Ectodermal cell (in vitro differentiated cells): ENCODE measurements at regions not wholly inside any gene's neighbourhood (a gene's known extent, or its start where the extent isn't known, plus 50 kb on each side); places are given as distances from the start of the nearest gene placed in this dataset.
"Not testable (repeated sequence)": the region's sequence is repeated elsewhere in the genome, so short reads cannot be mapped to it uniquely, and the experiment has no call there.

Source experiments
- H3K27ac ChIP-seq: 2 replicates; pipeline ENCODE4 v1.7.0; 2013; ENCODE audit warnings: mild to moderate bottlenecking, low read depth, low read length; ENCODE audit not compliant: insufficient read depth, poor library complexity, severe bottlenecking
- H3K27me3 ChIP-seq: 2 replicates; pipeline ENCODE4 v1.7.0; 2013; ENCODE audit warnings: mild to moderate bottlenecking, low read length; ENCODE audit not compliant: insufficient read depth, control insufficient read depth, poor library complexity, severe bottlenecking
- H3K36me3 ChIP-seq: one replicate; pipeline ENCODE4 v1.7.0; 2013; ENCODE audit warnings: low read length; ENCODE audit not compliant: control insufficient read depth, insufficient read depth
- H3K4me1 ChIP-seq: one replicate; pipeline ENCODE4 v1.7.0; 2013; ENCODE audit warnings: low read length; ENCODE audit not compliant: control insufficient read depth, insufficient read depth
- H3K4me3 ChIP-seq: 2 replicates; pipeline ENCODE4 v1.7.0; 2013; ENCODE audit warnings: low read depth, low read length, control low read depth; ENCODE audit not compliant: insufficient read depth
- H3K9me3 ChIP-seq: 2 replicates; pipeline ENCODE4 v1.7.0; 2013; ENCODE audit warnings: mild to moderate bottlenecking, low read length, moderate library complexity; ENCODE audit not compliant: control insufficient read depth
- WGBS, 2 experiments: methylation state at CpG; one replicate each; pipeline ENCODE4 v1.1.7; 2013; ENCODE audit warnings: missing lambda C conversion rate in 2 of 2; 5-methylcytosine and 5-hydroxymethylcytosine counted together

DNA sequence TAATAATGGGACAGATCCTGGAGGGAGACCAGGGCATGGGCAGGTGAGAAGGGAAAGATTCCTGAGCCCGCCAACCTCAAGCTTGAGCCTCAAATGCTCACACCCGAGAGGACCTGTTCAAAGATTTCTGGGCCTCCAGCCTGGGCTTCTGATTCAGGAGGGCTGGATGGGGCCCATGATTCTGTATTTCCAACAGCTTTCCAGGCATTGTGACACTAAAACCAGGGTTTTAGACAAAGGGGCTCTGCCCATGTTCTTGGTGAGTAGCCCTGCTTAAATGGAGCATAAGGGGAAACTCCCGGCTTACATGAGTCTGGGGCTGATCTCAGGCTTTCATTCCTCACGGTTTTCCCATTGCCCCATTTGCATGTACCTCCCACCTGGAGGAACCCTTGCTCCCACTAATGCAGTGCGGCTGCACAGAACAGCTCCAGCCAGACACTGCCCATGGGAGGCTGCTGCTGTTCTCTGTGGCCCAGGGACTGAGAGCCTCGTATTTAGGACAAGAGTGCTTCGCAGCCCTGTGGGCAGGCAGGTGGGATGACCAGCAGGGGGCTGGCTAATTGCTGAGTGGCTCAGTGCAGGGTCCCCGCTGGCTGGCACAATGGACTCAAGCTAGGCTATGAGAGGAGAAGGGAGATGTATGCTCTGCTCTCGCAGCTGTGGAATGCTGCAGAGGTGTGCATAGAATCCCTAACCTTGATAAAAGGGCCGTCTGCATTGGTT lies 135.3 kb upstream of the COBL start:
- WGBS, 2 experiments: 47 to 49% methylated on average over 10 of the region's 10 CpGs
- H3K4me1 ChIP-seq: peaks cover 21% of the 10 kb centered on the region
- H3K27ac ChIP-seq: no peak overlapping the region
- H3K9me3 ChIP-seq: no peaks in the 10 kb centered on the region
- H3K4me3 ChIP-seq: no peak overlapping the region
- H3K36me3 ChIP-seq: no peaks in the 10 kb centered on the region
- H3K27me3 ChIP-seq: no peaks in the 10 kb centered on the region

- H3K4me1 ChIP-seq: peaks cover 13% of the 10 kb centered on the region
- 93 to 97% methylated on average over 6 of the region's 6 CpGs for whole genome bisulfite sequencing, 2 experiments
- H3K27me3 ChIP-seq: no peaks in the 10 kb centered on the region
- no peak overlapping the region for H3K4me3 ChIP-seq
- H3K9me3 ChIP-seq: no peaks in the 10 kb centered on the region
- no peaks in the 10 kb centered on the region for H3K36me3 ChIP-seq
- no peak overlapping the region for H3K27ac ChIP-seq
Observed at GRCh38 chr7:51450541-51450940, 133.9 kb upstream of the COBL start.

- Histone ChIP-seq H3K27me3 (no peaks in the 10 kb centered on the region), H3K27ac (no peak overlapping the region), H3K4me1 (peaks cover 4% of the 10 kb centered on the region), H3K4me3 (no peak overlapping the region), H3K36me3 (no peaks in the 10 kb centered on the region), H3K9me3 (peaks cover 6% of the 10 kb centered on the region)
- 56 to 61% methylated on average over 5 of the region's 5 CpGs for WGBS, 2 experiments
Observed at GRCh38 chr7:51446785-51447184, 130.2 kb upstream of the COBL start.

DNA sequence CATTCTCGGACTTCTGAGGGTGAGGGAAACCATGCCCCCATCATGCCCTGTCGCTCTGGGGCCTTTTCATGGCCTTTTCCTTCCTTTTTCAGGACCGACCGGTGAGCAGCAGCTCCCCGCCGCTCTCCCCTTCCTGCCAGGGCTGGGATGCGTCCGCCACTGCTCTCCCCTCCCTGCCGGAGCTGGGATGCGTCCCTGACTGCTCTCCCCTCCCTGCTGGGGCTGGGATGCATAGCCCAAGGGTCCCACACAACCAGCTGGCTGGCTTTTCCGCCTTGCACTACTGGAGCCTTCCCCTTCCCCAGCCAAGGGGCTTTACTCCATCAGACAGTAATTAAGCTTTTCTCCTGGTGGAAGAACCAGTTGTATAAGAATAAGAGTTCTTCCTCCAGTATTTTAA lies 129.7 kb upstream of the COBL start:
- H3K9me3 ChIP-seq: peaks cover 6% of the 10 kb centered on the region
- no peak overlapping the region for H3K27ac ChIP-seq
- 80 to 82% methylated on average over 11 of the region's 11 CpGs for WGBS, 2 experiments
- no peaks in the 10 kb centered on the region for H3K27me3 ChIP-seq
- H3K4me1 ChIP-seq: peaks cover 4% of the 10 kb centered on the region
- no peaks in the 10 kb centered on the region for H3K36me3 ChIP-seq
- H3K4me3 ChIP-seq: no peak overlapping the region

GRCh38 chr7:51444936-51445335 lies 128.3 kb upstream of the COBL start:
- no peak overlapping the region for H3K27ac ChIP-seq
- peaks cover 4% of the 10 kb centered on the region for H3K4me1 ChIP-seq
- 42 to 47% methylated on average over 1 of the region's 1 CpG for WGBS, 2 experiments

DNA sequence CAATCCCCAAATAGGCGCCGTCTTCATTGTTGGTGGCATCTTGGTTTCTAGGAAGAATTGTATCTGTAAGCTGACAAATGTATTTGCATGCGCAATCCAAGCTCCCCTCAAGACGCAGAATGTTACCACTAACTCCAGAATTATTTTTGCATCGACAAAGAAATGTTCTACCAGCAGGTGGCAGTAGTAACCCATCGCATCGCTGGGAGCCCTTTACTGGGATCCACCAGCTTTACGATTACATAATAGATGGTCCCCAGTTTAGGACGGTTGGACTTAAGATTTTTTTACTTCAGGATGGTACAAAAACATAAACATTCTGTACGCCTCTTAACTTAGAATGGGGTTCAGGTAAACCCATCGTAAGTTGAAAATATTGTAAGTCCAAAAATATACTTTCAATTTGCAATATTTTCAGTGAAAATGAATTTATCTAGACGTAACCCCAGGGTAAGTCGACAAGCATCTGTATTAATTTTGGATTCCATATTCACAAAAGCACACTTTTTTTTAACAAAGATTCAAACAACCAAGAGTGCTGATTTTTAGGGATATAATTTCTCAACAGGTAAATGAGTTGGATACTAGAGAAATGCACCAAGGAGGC lies 114.0 kb upstream of the COBL start:
- H3K36me3 ChIP-seq: no peaks in the 10 kb centered on the region
- no peak overlapping the region for H3K27ac ChIP-seq
- H3K9me3 ChIP-seq: no peaks in the 10 kb centered on the region
- 33 to 38% methylated on average over 9 to 13 of the region's 13 CpGs for WGBS, 2 experiments
- H3K27me3 ChIP-seq: no peaks in the 10 kb centered on the region
- H3K4me3 ChIP-seq: no peak overlapping the region
- H3K4me1 ChIP-seq: no peaks in the 10 kb centered on the region

More at GRCh38 chr7:51444936-51445335, 128.3 kb upstream of the COBL start:
- H3K4me3 ChIP-seq: no peak overlapping the region
- H3K36me3 ChIP-seq: no peaks in the 10 kb centered on the region
- peaks cover 6% of the 10 kb centered on the region for H3K9me3 ChIP-seq
- no peaks in the 10 kb centered on the region for H3K27me3 ChIP-seq

DNA sequence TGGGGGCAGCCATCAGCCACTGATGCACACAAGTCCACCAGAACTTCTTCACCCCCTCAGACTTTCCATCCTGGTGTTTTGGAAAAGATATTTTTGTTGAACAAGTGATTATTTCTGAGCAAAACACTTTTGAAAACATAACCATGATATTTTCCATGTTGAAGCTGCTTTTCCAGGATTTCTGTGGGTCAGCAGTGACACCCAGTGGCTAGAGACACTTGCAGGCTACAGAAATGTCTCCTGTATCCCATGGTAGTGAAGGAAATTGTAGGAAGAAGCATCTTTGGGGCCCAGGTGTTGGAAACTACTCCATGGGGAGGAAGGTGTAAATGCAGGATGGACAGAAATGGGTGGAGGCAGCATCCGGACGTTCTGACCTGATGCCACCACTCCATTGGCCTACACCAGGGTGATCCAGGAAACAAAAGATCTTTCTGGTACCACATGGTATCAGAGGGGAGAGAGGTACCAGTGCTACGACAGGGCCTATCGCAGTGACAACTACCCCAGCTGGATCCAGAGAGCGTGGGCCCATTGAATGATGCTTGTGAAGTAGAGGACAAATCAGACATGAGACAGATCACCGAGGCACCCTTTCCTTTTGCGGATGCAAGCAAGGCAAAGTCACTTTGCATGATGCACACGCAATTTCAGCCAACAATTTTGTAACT lies 111.7 kb upstream of the COBL start:
- H3K9me3 ChIP-seq: no peaks in the 10 kb centered on the region
- 85 to 89% methylated on average over 8 of the region's 8 CpGs for WGBS, 2 experiments
- no peaks in the 10 kb centered on the region for H3K36me3 ChIP-seq
- no peaks in the 10 kb centered on the region for H3K4me1 ChIP-seq
- H3K4me3 ChIP-seq: no peak overlapping the region
- H3K27ac ChIP-seq: no peak overlapping the region
- no peaks in the 10 kb centered on the region for H3K27me3 ChIP-seq

DNA sequence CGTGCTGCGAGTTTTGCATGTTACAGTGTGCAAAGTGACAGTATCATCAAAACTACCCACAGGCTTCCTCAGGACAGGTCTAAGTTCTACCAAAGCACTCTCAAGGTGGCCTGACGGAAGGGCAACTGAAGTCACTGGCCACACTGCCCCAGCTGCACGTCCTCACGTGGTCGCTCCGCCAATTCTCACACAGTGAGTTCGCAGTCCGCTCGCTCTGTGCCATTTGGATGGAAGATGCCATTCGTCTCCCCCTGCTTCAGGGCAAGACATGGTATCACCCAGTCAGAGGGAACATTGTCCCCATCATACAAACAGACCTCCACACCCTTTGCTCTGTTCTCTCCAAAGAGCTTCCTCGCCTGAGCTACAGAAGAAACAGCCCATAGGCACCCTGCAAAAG lies 109.6 kb upstream of the COBL start:
- Histone ChIP-seq H3K4me3 (no peak overlapping the region), H3K9me3 (no peaks in the 10 kb centered on the region), H3K27ac (no peak overlapping the region), H3K4me1 (no peaks in the 10 kb centered on the region), H3K36me3 (no peaks in the 10 kb centered on the region), H3K27me3 (no peaks in the 10 kb centered on the region)
- WGBS, 2 experiments: 92 to 93% methylated on average over 12 of the region's 12 CpGs

DNA sequence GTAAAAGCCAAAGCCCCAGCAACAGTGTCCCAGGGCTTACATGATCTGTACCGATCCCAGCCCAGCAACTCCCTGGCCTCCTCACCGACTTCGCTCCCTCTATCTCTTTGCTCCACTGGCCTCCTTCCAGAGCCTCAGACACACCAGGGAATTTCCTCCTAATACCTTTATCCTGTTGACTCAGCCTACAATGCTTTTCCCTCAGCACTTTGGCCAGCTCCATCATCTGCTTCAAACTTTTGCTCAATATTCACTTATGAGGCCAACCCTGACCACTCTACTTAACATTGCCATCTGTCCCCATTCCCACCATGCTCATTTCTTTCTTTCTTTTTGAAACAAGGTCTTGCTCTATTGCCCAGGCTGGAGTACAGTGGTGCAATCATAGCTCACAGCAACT lies 93.3 kb upstream of the COBL start:
- not testable (repeated sequence) for H3K4me3 ChIP-seq, H3K36me3 ChIP-seq, H3K27ac ChIP-seq, H3K9me3 ChIP-seq, H3K4me1 ChIP-seq, H3K27me3 ChIP-seq
- WGBS, 2 experiments: no CpG with 5 or more reads among the region's 3 CpGs

DNA sequence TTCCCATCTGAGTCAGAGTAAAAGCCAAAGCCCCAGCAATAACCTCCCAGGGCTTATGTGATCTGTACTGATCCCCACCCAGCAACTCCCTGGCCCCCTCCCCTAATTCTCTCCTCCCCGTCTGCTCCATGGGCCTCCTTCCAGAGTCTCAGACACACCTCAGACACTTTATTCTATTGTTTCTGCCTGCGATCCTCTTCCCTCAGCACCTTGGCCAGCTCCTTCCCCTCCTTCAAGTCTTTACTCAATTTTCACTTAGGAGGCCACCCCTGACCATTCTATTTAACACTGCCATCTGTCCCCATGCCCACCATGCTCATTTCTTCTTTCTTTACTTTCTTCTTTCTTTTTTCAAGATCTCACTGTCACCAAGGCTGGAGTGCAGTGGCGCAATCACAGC lies 81.0 kb upstream of the COBL start:
- not testable (repeated sequence) for H3K9me3 ChIP-seq, H3K4me1 ChIP-seq, H3K27ac ChIP-seq, H3K4me3 ChIP-seq, H3K27me3 ChIP-seq, H3K36me3 ChIP-seq
- 25 to 27% methylated on average over 1 of the region's 3 CpGs for WGBS, 2 experiments
